Keratinocyte (primary cell): ENCODE measurements at regions not wholly inside any gene's neighbourhood (a gene's known extent, or its start where the extent isn't known, plus 50 kb on each side); places are given as distances from the start of the nearest gene placed in this dataset.

Source experiments
- DNase-seq: peaks from one replicate; pipeline ENCODE4 v3.0.0-alpha.2; 2011; ENCODE audit warnings: low read depth, missing footprints, low spot score
- FAIRE-seq: peaks from 2 replicates; lab custom pipeline; 2011; peaks lifted over from hg19 to GRCh38; lab: Jason Lieb, UNC
- H2AFZ ChIP-seq: 2 replicates; pipeline ENCODE4 v1.6.0; 2012; ENCODE audit warnings: low read length, control low read depth, inconsistent platforms; ENCODE audit not compliant: control insufficient read depth
- H3K27ac ChIP-seq: 2 replicates; pipeline ENCODE4 v1.5.1; 2011; ENCODE audit warnings: low read length; ENCODE audit not compliant: control insufficient read depth, insufficient read depth
- H3K27me3 ChIP-seq: 3 replicates; pipeline ENCODE4 v1.6.0; 2011; ENCODE audit warnings: low read length; ENCODE audit not compliant: control insufficient read depth, insufficient read depth; ENCODE audit errors: extremely low read depth
- H3K36me3 ChIP-seq, 2 experiments: 2 replicates in 1 of 2; 3 replicates in 1 of 2; pipeline ENCODE4 v1.5.1; 2011; ENCODE audit warnings: low read length in 2 of 2, mild to moderate bottlenecking in 1 of 2; ENCODE audit not compliant: control insufficient read depth in 2 of 2, insufficient read depth in 2 of 2; ENCODE audit errors: extremely low read depth in 1 of 2
- H3K4me1 ChIP-seq: 3 replicates; pipeline ENCODE4 v1.5.1; 2011; ENCODE audit warnings: low read length; ENCODE audit not compliant: control insufficient read depth, insufficient read depth; ENCODE audit errors: extremely low read depth
- H3K4me2 ChIP-seq: 3 replicates; pipeline ENCODE4 v1.6.0; 2011; ENCODE audit warnings: low read depth, low read length; ENCODE audit not compliant: control insufficient read depth, insufficient read depth; ENCODE audit errors: extremely low read depth
- H3K4me3 ChIP-seq, 3 experiments: fragments of 200-600 bp in 1 of 3; sonication (generic) in 1 of 3; 2 replicates in 2 of 3; 3 replicates in 1 of 3; pipeline ENCODE4 v1.5.1; 2011 to 2016; ENCODE audit warnings: low read length in 3 of 3, mild to moderate bottlenecking in 3 of 3, control low read depth in 2 of 3, inconsistent platforms in 1 of 3, low read depth in 1 of 3, mixed read lengths in 1 of 3, mixed run types in 1 of 3, moderate library complexity in 1 of 3; ENCODE audit not compliant: control insufficient read depth in 2 of 3, insufficient read depth in 2 of 3; ENCODE audit errors: extremely low read depth in 1 of 3
- H3K79me2 ChIP-seq: 2 replicates; pipeline ENCODE4 v1.6.0; 2012; ENCODE audit warnings: low read length; ENCODE audit not compliant: control insufficient read depth, insufficient read depth
- H3K9ac ChIP-seq: 3 replicates; pipeline ENCODE4 v1.6.0; 2011; ENCODE audit warnings: low read length; ENCODE audit not compliant: control insufficient read depth, insufficient read depth; ENCODE audit errors: extremely low read depth
- H3K9me1 ChIP-seq: 3 replicates; pipeline ENCODE4 v1.6.0; 2011; ENCODE audit warnings: low read length; ENCODE audit not compliant: control insufficient read depth, insufficient read depth; ENCODE audit errors: extremely low read depth
- H3K9me3 ChIP-seq: 2 replicates; pipeline ENCODE4 v1.5.1; 2012; ENCODE audit warnings: low read depth, low read length; ENCODE audit not compliant: control insufficient read depth
- H4K20me1 ChIP-seq: 3 replicates; pipeline ENCODE4 v1.6.0; 2011; ENCODE audit warnings: low read length; ENCODE audit not compliant: control insufficient read depth, insufficient read depth; ENCODE audit errors: extremely low read depth
- CTCF ChIP-seq, 3 experiments: IDR thresholded peaks in 1 of 3; conservative IDR thresholded peaks in 1 of 3; optimal IDR thresholded peaks in 1 of 3; 2 replicates in 2 of 3; 3 replicates in 1 of 3; pipeline versions ENCODE3 to v1.5.1; 2011; ENCODE audit warnings: low read length in 3 of 3, mild to moderate bottlenecking in 3 of 3, moderate library complexity in 2 of 3, control low read depth in 1 of 3, inconsistent platforms in 1 of 3; ENCODE audit not compliant: insufficient read depth in 2 of 3; ENCODE audit errors: extremely low read depth in 1 of 3
- EZH2 ChIP-seq: IDR thresholded peaks from one replicate; pipeline ENCODE4 v1.6.1; 2012; ENCODE audit warnings: inconsistent platforms, mild to moderate bottlenecking, low read length, moderate library complexity
- dilution Hi-C: fragments of 300-500 bp; cut with MboI; formaldehyde crosslinking; loops from one replicate; pipeline ENCODE4 v1.7.0; 2020; ENCODE audit warnings: low sequenced_read_pairs; ENCODE audit not compliant: extremely low pct_ligation_motif_present

GRCh38 chr4:35793045-35793722 is 451.1 kb downstream of the ARAP2 start:
- Histone ChIP-seq H3K9me1 (no peaks in the 10 kb centered on the region), H3K4me2 (no peak overlapping the region), H3K9ac (no peak overlapping the region), H3K4me1 (no peaks in the 10 kb centered on the region), H3K4me3 (no peak overlapping the region), H3K27me3 (no peaks in the 10 kb centered on the region), H3K36me3 (no peaks in the 10 kb centered on the region), H3K79me2 (no peaks in the 10 kb centered on the region), H4K20me1 (no peaks in the 10 kb centered on the region), H3K27ac (no peak overlapping the region), H2AFZ (no peak overlapping the region), H3K9me3 (no peaks in the 10 kb centered on the region)
- FAIRE-seq (no peak), DNase-seq (no peak)
- TF ChIP-seq CTCF (optimal IDR thresholded peaks at IDR 0.05 in 1 of 3, IDR thresholded peaks at IDR 0.05 in 1 of 3, conservative IDR thresholded peaks at IDR 0.05 in 1 of 3; ENCODE audit: extremely low read depth in 1 of 3, insufficient read depth in 2 of 3, low read length in 3 of 3) (no peak), EZH2 (no peak)
- dilution Hi-C loops = no loop called here

- Histone ChIP-seq H3K79me2 (no peaks in the 10 kb centered on the region), H3K36me3 (no peaks in the 10 kb centered on the region), H3K9ac (no peak overlapping the region), H3K9me3 (no peaks in the 10 kb centered on the region), H3K27ac (no peak overlapping the region), H2AFZ (peak overlapping the region; percentile 16), H3K9me1 (no peaks in the 10 kb centered on the region), H4K20me1 (no peaks in the 10 kb centered on the region), H3K4me2 (no peak overlapping the region), H3K4me3 (no peak overlapping the region), H3K4me1 (no peaks in the 10 kb centered on the region), H3K27me3 (no peaks in the 10 kb centered on the region)
- dilution Hi-C loops = no loop called here
- no peak for TF ChIP-seq EZH2
- no peak for TF ChIP-seq CTCF (optimal IDR thresholded peaks at IDR 0.05 in 1 of 3, IDR thresholded peaks at IDR 0.05 in 1 of 3, conservative IDR thresholded peaks at IDR 0.05 in 1 of 3; ENCODE audit: extremely low read depth in 1 of 3, insufficient read depth in 2 of 3, low read length in 3 of 3)
- DNase-seq (no peak), FAIRE-seq (no peak)
Measured at GRCh38 chr4:35793766-35794165, 450.5 kb downstream of the ARAP2 start.
